Superior temporal gyrus (tissue), 1 donor: ENCODE measurements at regions not wholly inside any gene's neighbourhood (a gene's known extent, or its start where the extent isn't known, plus 50 kb on each side); places are given as distances from the start of the nearest gene placed in this dataset.
A peak's percentile ranks its signal among the peaks of the same experiment; 100 is the strongest.

Experiments used
- DNase-seq: peaks from one replicate; pipeline ENCODE4 v3.0.0-alpha.2; 2016; ENCODE audit errors: extremely low spot score

GRCh38 chr9:73655363-73655762, 503.7 kb downstream of the ANXA1 start:
- no peak for DNase-seq

DNA sequence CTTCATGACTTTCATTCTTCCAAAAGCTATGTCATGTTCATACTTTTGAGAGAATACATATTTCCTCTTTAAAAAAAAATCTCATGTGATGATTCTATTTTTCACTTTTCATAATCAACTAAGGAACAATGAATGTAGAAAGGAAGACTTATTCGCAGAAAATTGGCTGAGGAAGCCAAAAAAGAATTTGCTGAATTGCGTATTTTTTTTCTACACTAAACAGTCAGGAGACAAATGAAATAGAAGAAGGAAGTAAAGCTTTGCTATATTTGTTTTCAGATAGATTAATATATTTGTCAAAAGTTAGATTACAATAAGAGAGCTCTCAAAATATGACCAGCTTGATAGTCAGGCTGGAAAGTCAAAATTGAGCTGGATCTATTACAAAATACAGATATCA, 504.2 kb downstream of the ANXA1 start:
- DNase-seq = no peak

- DNase-seq = no peak
These were observed 513.6 kb downstream of the ANXA1 start for GRCh38 chr9:73665253-73665652.

GRCh38 chr9:73667749-73668148, 516.1 kb downstream of the ANXA1 start:
- no peak for DNase-seq

DNA sequence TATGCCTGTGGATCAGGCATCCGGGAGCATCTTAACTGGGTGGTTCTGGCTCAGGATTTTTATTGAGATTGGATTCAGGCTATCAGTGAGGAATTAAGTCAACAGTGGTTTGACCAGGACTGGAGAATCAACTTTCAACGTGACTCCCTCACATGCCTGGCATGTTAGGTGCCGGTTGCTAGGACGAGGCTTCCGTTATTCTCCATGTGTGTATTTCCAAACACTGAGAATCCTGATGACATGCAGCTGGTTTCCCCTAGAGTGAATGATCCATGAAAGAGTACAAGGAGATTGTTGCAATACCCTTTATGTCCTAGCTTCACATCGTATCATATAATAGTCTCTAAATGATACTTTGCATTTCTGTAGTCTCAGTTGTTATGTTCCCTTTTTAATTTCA, 529.2 kb downstream of the ANXA1 start:
- DNase-seq = no peak

DNA sequence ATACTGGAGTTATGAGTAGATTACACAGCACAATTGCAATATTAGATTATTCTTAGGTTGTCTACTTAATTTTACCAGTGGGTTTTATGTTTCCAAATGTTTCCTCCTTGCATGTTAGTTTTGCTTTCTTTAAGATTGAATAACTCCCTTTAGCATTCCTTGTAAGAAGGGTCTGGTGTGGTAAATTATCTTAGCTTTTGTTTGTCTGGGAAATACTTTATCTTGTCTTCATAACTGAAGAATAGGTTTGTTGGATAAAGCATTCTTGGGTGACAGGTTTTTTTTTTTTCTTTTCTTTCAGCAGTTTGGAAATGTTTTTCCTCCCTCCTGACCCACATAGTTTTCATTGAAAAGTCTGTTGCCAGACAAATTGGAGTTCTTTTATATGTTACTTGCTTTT, 531.1 kb downstream of the ANXA1 start:
- no peak for DNase-seq

GRCh38 chr9:73683862-73684591, 532.4 kb downstream of the ANXA1 start:
- DNase-seq = no peak

DNA sequence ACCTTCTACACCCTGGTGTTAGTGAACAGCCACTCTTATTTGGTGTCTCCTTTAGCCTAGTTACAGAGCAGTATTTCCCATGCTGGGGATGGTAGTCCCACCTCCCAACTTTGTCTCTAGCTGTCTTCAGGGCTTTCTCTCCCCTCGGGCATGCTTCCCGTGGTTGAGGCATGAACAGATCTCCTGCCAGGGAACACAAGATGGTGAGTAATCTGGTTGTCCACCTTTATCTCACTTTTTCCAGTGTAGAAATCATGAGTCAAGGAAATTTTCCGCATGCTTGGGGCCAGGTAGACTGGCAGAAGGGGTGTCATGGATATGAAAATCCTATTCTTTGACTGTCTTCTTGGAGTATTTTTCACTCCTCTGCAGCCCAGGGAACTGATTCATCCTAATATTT, 532.9 kb downstream of the ANXA1 start:
- no peak for DNase-seq

DNA sequence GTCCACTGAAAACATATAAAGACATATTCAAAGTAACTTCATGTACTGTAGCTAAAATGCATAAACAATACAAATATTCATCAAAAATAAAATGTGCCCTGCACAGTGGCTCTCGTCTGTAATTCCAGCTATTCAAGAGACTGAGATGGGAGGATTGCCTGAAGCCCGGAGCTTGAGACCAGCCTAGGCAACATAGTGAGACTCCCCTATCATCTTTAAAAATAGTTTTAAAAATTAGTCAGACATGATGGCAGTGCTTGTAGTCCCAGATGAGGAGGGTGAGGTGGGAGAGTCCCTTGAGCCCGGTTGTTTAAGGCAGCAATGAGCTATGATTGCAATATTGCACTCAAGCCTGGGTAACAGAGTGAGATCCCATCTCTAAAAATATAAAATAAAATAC, 534.1 kb downstream of the ANXA1 start:
- DNase-seq = no peak

DNA sequence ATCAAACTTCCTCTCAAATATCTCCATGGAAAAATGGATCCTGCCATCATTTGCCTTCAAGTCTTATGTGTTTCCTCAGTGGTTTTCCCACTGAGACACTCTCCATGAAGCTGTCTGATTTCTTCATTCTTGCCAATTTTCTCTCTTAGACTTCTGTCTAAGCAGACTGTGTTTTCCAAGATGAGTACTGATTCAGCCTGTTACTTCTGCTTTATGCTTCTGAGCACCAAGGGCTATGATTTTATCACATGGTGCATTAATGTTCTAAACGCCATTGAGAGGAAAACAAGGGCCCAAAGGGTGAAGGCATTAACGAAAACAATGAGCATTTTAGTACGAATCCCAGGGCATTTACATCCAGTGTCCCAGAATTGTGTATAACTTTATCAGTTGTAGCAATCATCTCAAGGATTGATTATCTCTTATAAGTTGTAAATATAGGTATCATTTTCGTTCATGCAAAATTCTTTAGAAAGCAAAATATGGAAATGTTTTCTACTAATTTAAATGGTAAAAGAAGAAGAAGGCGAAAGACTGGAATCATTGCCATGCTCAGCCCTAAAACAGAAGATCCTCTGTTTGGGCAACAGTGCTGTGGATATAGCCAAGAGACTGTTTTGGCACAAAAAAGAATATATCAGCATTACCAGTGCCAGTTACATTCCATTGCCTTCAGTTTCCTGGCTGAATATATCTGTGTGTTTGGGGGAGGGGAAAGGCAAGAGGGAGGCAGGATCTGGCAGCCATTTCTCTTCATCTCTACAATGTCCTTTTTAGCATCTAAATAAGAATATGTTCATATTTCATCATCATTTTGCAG, 537.6 kb downstream of the ANXA1 start:
- DNase-seq = peak; percentile 79

DNA sequence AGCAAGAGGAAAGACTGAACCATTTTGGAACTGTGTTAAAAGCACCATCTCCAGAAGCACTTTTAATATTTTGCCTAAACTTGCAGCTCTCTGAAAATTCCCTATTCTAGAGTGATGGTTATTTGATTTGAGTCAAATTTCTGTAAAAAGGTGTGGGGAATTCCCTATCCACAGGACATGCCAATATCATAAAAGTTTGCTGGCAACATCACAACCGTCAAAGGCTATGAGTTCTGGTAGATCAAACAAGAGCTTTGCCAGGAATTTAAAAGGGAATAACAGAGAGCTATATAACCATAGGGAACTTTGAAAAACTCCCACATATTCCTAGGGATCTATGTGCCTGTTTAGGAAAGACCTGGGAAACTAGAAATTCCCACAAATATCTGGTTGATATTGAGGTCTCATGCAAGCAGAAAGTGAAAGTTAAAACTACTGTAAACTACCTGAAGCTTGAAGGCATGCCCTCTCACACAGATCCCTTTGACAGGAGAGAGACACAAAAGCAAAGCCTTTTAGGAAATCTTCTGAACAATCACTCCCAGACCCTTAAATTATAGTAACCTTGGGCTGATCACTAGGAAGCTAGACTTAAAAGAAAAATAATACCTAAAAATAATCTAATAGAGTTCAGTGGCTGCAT, 549.9 kb downstream of the ANXA1 start:
- no peak for DNase-seq

DNA sequence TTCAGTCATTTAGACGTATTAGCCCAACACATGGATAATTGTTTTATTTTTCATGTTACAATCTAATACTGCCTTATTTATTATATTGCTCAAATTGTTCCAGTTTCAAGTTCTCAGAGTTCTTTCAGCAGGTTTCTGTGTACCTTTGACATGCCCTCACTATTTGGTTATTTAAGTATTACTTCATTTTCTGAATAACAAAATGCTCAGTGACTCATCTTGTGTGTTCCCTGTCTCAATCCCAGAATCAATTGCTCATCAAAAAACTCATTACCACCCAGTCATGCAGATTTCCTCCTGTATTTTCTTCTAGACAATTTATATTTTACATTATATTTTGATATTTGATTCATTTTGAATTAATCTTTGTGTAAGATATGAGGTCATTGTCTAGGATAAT, 562.6 kb downstream of the ANXA1 start:
- no peak for DNase-seq

GRCh38 chr9:73715591-73715990, 563.9 kb downstream of the ANXA1 start:
- no peak for DNase-seq

DNA sequence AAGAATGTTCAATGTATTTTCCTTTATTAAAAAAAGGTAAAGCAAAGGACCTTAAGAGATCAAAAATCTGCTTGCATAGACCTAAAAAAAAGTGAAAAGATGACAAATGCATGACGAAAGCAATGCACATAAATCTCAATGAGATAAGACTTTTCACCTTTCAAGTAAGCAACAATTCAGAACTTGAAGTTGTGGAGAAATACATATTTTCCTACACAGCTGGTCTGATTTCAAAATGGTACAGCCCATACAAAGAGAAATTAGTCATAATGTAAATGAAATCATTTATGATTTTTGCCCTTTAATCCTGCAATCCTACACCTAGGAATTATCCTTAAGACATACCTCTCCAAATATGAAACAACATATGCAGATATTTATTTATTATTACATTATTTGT, 568.0 kb downstream of the ANXA1 start:
- no peak for DNase-seq

- no peak for DNase-seq
These were observed 568.9 kb downstream of the ANXA1 start for GRCh38 chr9:73720601-73721000.

- no peak for DNase-seq
These were observed 584.6 kb downstream of the ANXA1 start for GRCh38 chr9:73736270-73736669.

GRCh38 chr9:73738741-73739530, 587.3 kb downstream of the ANXA1 start:
- no peak for DNase-seq

DNA sequence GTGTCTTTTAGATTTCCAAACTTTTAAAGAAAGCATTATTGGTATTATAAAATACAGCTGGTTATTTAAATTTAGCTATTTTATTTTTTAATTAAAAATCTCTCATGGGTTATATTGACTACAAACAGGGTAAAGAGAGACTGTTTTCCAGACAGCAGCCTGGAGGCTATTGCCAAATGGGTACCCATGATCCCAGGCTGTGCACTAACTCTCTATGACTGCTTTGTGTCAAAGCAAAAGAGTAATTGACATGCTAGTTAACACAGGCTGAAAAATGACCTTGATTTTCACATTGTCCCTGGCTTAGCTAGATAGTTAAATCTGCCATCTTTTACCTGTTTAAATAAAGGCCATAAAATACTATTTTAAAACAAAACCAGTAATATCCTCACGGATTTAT, 589.7 kb downstream of the ANXA1 start:
- no peak for DNase-seq

GRCh38 chr9:73742412-73742811, 590.7 kb downstream of the ANXA1 start:
- no peak for DNase-seq

- no peak for DNase-seq
These were observed 592.2 kb downstream of the ANXA1 start for GRCh38 chr9:73743826-73744225.

DNA sequence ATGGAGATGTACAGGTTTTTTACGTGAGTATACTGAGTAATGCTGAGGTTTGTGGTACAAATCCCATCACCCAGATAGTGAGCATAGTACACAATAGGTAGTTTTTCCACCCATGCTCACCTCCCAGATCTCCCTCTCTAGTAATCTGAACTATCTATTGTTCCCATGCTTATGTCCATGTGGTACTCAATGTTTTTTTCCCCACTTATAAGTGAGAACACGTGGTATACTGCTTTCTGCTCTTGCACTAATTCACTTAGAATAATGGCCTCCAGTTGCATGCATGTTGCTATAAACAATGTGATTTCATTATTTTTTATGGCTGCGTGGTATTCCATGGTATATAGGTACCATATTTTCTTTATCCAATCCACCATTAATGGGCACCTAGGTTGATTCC, 593.9 kb downstream of the ANXA1 start:
- no peak for DNase-seq

GRCh38 chr9:73753171-73753570, 601.5 kb downstream of the ANXA1 start:
- no peak for DNase-seq
